MCF 10A (cell line): ENCODE measurements at regions not wholly inside any gene's neighbourhood (a gene's known extent, or its start where the extent isn't known, plus 50 kb on each side); places are given as distances from the start of the nearest gene placed in this dataset.

ENCODE experiments used
- BruUV-seq: library from RNA; stranded (reverse); fragments of 400-500 nt; replicated peaks from 2 replicates; lab custom pipeline; 2021; lab: Mats Ljungman, UMichigan
- CTCF ChIA-PET: fragments of 300-600 bp; sonication (Branson Sonifier 250); formaldehyde crosslinking; extraction: SDS; loops from one replicate; lab custom pipeline; 2021; ENCODE audit warnings: antibody characterized with exemption, inconsistent platforms; lab: Yijun Ruan, JAX
- POLR2A ChIA-PET: fragments of 300-600, 350-650 bp; sonication (Branson Sonifier 250); formaldehyde crosslinking; extraction: SDS; loops from one replicate; lab custom pipeline; 2020; ENCODE audit warnings: antibody characterized with exemption, inconsistent platforms; lab: Yijun Ruan, JAX
- DNase-seq: peaks from one replicate; pipeline ENCODE4 v3.0.0-alpha.2; 2018; ENCODE audit not compliant: unreplicated experiment
- H3K27ac Mint-ChIP-seq: one replicate; pipeline ENCODE4 v1.8.0; 2022; ENCODE audit warnings: mild to moderate bottlenecking, low read depth, mixed read lengths; ENCODE audit not compliant: unreplicated experiment
- H3K27me3 Mint-ChIP-seq: one replicate; pipeline ENCODE4 v1.8.0; 2022; ENCODE audit warnings: mixed read lengths; ENCODE audit not compliant: insufficient read depth, unreplicated experiment
- H3K36me3 Mint-ChIP-seq: one replicate; pipeline ENCODE4 v1.8.0; 2022; ENCODE audit warnings: mild to moderate bottlenecking, moderate library complexity, mixed read lengths; ENCODE audit not compliant: insufficient read depth, unreplicated experiment
- H3K4me1 Mint-ChIP-seq: one replicate; pipeline ENCODE4 v1.8.0; 2022; ENCODE audit warnings: mixed read lengths; ENCODE audit not compliant: insufficient read depth, unreplicated experiment
- H3K4me3 Mint-ChIP-seq: one replicate; pipeline ENCODE4 v1.8.0; 2022; ENCODE audit warnings: mild to moderate bottlenecking, moderate library complexity, mixed read lengths; ENCODE audit not compliant: unreplicated experiment
- H3K9me3 Mint-ChIP-seq: one replicate; pipeline ENCODE4 v1.8.0; 2022; ENCODE audit warnings: mixed read lengths; ENCODE audit not compliant: unreplicated experiment
- intact Hi-C: fragments of 100-400 bp; cut with micrococcal nuclease; formaldehyde crosslinking; loops from 2 replicates; pipeline ENCODE4 v1.14.1; 2022
- TF ChIP-seq, protein P1 (sequence below): fragments of 200-600 bp; IDR thresholded peaks from one replicate; pipeline ENCODE4 v1.8.0; 2022; ENCODE audit warnings: antibody characterized with exemption, mild to moderate bottlenecking; ENCODE audit not compliant: unreplicated experiment

DNA sequence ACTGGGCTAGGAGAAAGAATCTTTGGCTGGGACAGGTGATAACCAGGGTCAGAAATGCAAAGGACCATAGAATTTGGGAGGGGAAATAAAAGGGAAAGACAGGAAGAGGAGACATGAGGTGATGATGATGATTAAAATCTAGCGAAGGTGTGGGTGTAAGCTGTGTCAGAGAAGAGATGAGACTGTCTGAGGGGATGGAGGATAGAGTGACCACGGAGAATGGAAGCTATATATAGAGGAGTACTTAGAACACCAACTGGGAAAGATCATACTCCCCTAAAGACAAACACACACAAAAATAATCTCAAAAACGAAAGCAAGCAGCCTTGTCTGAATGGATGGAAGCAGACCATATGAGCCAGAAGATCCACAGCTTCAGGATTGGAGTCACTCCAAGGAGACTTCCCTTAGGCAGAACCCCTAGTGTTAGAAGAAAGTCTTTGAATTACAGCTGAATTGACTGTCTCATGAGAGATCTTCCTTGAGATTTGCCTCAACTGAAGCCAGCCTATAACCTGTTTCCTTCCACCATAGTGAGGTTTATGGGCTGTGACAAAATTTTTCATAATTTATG, 115.2 kb upstream of the DAZL start:
- BruUV-seq = no TSS peak
- H3K4me1 Mint-ChIP-seq = no peaks in the 10 kb centered on the region
- H3K27ac Mint-ChIP-seq = no peak overlapping the region
- H3K9me3 Mint-ChIP-seq = no peaks in the 10 kb centered on the region
- DNase-seq = no peak
- no peaks in the 10 kb centered on the region for H3K36me3 Mint-ChIP-seq
- intact Hi-C loops = no loop called here
- no peaks in the 10 kb centered on the region for H3K27me3 Mint-ChIP-seq
- TF ChIP-seq, protein P1, sequence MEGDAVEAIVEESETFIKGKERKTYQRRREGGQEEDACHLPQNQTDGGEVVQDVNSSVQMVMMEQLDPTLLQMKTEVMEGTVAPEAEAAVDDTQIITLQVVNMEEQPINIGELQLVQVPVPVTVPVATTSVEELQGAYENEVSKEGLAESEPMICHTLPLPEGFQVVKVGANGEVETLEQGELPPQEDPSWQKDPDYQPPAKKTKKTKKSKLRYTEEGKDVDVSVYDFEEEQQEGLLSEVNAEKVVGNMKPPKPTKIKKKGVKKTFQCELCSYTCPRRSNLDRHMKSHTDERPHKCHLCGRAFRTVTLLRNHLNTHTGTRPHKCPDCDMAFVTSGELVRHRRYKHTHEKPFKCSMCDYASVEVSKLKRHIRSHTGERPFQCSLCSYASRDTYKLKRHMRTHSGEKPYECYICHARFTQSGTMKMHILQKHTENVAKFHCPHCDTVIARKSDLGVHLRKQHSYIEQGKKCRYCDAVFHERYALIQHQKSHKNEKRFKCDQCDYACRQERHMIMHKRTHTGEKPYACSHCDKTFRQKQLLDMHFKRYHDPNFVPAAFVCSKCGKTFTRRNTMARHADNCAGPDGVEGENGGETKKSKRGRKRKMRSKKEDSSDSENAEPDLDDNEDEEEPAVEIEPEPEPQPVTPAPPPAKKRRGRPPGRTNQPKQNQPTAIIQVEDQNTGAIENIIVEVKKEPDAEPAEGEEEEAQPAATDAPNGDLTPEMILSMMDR = no peak
- POLR2A ChIA-PET = no interaction called here
- CTCF ChIA-PET = no interaction called here
- no peak overlapping the region for H3K4me3 Mint-ChIP-seq

DNA sequence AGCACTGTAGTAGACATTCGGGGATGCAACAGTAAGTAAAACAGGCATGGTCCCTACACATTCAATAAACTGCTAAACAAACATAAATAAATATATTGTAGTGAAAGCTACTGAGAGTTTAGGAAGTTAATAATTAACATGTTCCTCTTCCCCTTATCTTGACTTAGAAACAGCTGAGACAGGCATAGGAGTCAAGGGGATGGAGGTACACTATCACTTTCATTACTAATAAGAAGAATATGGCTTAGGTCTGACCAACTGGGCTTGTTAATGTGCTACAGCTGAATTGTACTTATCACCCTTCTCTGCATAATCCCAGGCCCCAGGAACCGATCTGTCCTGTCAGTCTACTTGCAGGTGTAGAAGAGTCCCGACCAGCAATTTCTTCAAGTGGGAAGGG, 116.3 kb upstream of the DAZL start:
- no peaks in the 10 kb centered on the region for H3K27me3 Mint-ChIP-seq
- no peaks in the 10 kb centered on the region for H3K9me3 Mint-ChIP-seq
- no peak for DNase-seq
- TF ChIP-seq, protein P1 = no peak
- BruUV-seq = no TSS peak
- H3K4me3 Mint-ChIP-seq = no peak overlapping the region
- no peaks in the 10 kb centered on the region for H3K36me3 Mint-ChIP-seq
- ChIA-PET CTCF (interaction anchor here (0.6 kb wide), 1 partner anchor 509 kb away, joined by 3 read pairs; no protein-coding TSS in a partner anchor), POLR2A (no interaction called here)
- H3K27ac Mint-ChIP-seq = no peak overlapping the region
- intact Hi-C loops = no loop called here
- no peaks in the 10 kb centered on the region for H3K4me1 Mint-ChIP-seq

DNA sequence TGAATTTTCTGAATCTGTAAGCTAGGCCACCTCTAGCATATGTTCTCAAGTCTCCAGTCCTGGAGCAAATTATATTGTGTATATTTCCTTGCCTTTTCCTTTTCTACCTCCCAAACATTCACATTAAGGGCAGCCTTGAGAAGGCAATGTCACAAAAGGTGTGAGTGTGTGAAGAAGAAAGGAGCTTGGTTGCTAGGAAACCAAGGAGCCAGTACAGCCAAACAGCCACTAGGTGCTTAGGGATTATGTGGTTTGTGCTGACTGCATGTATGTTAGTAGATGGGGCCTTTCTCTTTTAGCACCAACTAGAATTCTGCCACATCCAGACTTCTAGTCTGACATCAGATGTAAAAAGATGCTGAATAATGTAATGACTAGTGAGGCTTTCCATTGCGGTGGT, 118.8 kb upstream of the DAZL start:
- POLR2A ChIA-PET = no interaction called here
- peak; percentile 11 for DNase-seq
- Mint-ChIP-seq H3K36me3 (no peaks in the 10 kb centered on the region), H3K4me3 (no peak overlapping the region), H3K27me3 (no peaks in the 10 kb centered on the region), H3K9me3 (no peaks in the 10 kb centered on the region), H3K27ac (no peak overlapping the region), H3K4me1 (peaks cover 6% of the 10 kb centered on the region)
- no TSS peak for BruUV-seq
- CTCF ChIA-PET = no interaction called here
- TF ChIP-seq, protein P1 = no peak
- intact Hi-C loops = no loop called here

DNA sequence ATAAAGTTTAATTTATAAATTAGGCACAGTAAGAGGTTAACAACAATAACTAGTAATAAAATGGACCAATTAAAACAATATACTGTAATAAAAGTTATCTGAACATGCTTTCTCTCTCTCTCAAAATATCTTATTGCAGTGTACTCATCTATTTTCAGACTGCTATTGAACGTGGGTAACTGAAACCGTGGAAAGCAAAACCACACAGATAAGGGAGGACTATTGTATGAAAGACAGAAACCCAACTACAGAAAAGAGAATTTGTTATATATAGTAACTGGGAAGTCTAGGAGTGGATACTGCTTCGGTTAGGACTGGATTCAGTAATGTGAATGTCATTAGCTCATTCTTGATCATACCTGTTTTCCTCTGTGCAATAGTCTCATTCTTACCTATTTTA, 119.3 kb upstream of the DAZL start:
- no peak overlapping the region for H3K27ac Mint-ChIP-seq
- CTCF ChIA-PET = no interaction called here

More for the DNA sequence above, 119.3 kb upstream of the DAZL start:
- no peak for DNase-seq
- TF ChIP-seq, protein P1 = no peak
- POLR2A ChIA-PET = no interaction called here
- peaks cover 11% of the 10 kb centered on the region for H3K4me1 Mint-ChIP-seq
- intact Hi-C loops = no loop called here
- BruUV-seq = no TSS peak
- H3K4me3 Mint-ChIP-seq = no peak overlapping the region
- no peaks in the 10 kb centered on the region for H3K36me3 Mint-ChIP-seq
- H3K9me3 Mint-ChIP-seq = no peaks in the 10 kb centered on the region
- no peaks in the 10 kb centered on the region for H3K27me3 Mint-ChIP-seq
